ENCODE measurements at regions not wholly inside any gene's neighbourhood (a gene's known extent, or its start where the extent isn't known, plus 50 kb on each side); places are given as distances from the start of the nearest gene placed in this dataset.

- no peak for TF ChIP-seq CEBPB (IDR thresholded peaks at IDR 0.05; ENCODE audit: low read depth, low read length)
- no peak for TF ChIP-seq NRF1 (IDR thresholded peaks at IDR 0.05; ENCODE audit: low read depth, low read length)
- TF ChIP-seq JUND (IDR thresholded peaks at IDR 0.05; ENCODE audit: low read length): no peak
- no peak for TF ChIP-seq SUZ12 (IDR thresholded peaks at IDR 0.05; ENCODE audit: low read length)
- no peak for TF ChIP-seq CBX8 (IDR thresholded peaks at IDR 0.05; ENCODE audit: borderline replicate concordance, low read depth, low read length)
Measured at GRCh38 chr7:101687791-101688182, 58.7 kb upstream of the MYL10 start (continued).
